PC-9 (cell line): ENCODE measurements at regions not wholly inside any gene's neighbourhood (a gene's known extent, or its start where the extent isn't known, plus 50 kb on each side); places are given as distances from the start of the nearest gene placed in this dataset.

Source experiments
- CTCF ChIP-seq: fragments of 200-600 bp; sonication (generic); conservative IDR thresholded peaks from 2 replicates; pipeline ENCODE4 v1.6.1; 2017; ENCODE audit warnings: mixed run types, antibody characterized with exemption, mild to moderate bottlenecking, moderate library complexity
- EZH2 ChIP-seq: fragments of 200-600 bp; sonication (generic); IDR thresholded peaks from 2 replicates; pipeline ENCODE4 v1.8.0; 2017; ENCODE audit warnings: antibody characterized with exemption, low read depth

DNA sequence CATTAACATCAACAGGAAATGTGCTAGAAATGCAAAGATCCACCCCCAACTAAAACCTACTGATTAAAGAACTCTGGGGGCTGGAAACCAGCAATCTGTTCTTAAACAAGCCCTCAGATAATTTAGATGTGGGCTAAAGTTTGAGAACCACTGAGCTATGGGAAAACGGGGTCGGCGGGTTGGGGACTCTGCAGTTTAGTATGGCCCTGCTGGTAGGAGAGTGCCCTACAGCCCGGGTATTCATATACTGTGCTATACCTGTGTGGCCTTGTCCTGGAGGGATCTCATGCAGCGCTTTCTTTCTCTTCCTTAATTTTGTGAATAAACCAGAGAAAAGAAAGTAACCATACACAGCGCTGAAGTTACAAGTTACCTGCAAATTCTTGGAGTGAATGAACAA lies 189.7 kb upstream of the GBE1 start:
- TF ChIP-seq CTCF (no peak), EZH2 (no peak)
